A673 (cell line): ENCODE measurements at regions not wholly inside any gene's neighbourhood (a gene's known extent, or its start where the extent isn't known, plus 50 kb on each side); places are given as distances from the start of the nearest gene placed in this dataset.

Experiments used
- EZH2 ChIP-seq: fragments of 200-600 bp; sonication (generic); IDR thresholded peaks from 2 replicates; pipeline ENCODE4 v1.6.1; 2017; ENCODE audit warnings: borderline replicate concordance, low read depth, mild to moderate bottlenecking, mixed read lengths, antibody characterized with exemption, low read length; ENCODE audit not compliant: poor library complexity, severe bottlenecking
- TF ChIP-seq, protein P1 (sequence below): fragments of 300-800, 200-600 bp; sonication (generic); conservative IDR thresholded peaks from 2 replicates; pipeline ENCODE4 v1.5.1; 2017; ENCODE audit warnings: low read depth, mild to moderate bottlenecking, antibody characterized with exemption, low read length, moderate library complexity, mixed read lengths

- TF ChIP-seq EZH2, result no peak
- TF ChIP-seq, protein P1, sequence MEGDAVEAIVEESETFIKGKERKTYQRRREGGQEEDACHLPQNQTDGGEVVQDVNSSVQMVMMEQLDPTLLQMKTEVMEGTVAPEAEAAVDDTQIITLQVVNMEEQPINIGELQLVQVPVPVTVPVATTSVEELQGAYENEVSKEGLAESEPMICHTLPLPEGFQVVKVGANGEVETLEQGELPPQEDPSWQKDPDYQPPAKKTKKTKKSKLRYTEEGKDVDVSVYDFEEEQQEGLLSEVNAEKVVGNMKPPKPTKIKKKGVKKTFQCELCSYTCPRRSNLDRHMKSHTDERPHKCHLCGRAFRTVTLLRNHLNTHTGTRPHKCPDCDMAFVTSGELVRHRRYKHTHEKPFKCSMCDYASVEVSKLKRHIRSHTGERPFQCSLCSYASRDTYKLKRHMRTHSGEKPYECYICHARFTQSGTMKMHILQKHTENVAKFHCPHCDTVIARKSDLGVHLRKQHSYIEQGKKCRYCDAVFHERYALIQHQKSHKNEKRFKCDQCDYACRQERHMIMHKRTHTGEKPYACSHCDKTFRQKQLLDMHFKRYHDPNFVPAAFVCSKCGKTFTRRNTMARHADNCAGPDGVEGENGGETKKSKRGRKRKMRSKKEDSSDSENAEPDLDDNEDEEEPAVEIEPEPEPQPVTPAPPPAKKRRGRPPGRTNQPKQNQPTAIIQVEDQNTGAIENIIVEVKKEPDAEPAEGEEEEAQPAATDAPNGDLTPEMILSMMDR, result no peak
Observed at GRCh38 chr17:15087946-15088345, 177.2 kb downstream of the PMP22 start.
